HK-2 (cell line): ENCODE measurements at regions not wholly inside any gene's neighbourhood (a gene's known extent, or its start where the extent isn't known, plus 50 kb on each side); places are given as distances from the start of the nearest gene placed in this dataset.
"Not testable (repeated sequence)": the region's sequence is repeated elsewhere in the genome, so short reads cannot be mapped to it uniquely, and the experiment has no call there.

Experiments
- DNase-seq: peaks from one replicate; pipeline ENCODE4 v3.0.0-alpha.2; 2018; ENCODE audit not compliant: unreplicated experiment

DNA sequence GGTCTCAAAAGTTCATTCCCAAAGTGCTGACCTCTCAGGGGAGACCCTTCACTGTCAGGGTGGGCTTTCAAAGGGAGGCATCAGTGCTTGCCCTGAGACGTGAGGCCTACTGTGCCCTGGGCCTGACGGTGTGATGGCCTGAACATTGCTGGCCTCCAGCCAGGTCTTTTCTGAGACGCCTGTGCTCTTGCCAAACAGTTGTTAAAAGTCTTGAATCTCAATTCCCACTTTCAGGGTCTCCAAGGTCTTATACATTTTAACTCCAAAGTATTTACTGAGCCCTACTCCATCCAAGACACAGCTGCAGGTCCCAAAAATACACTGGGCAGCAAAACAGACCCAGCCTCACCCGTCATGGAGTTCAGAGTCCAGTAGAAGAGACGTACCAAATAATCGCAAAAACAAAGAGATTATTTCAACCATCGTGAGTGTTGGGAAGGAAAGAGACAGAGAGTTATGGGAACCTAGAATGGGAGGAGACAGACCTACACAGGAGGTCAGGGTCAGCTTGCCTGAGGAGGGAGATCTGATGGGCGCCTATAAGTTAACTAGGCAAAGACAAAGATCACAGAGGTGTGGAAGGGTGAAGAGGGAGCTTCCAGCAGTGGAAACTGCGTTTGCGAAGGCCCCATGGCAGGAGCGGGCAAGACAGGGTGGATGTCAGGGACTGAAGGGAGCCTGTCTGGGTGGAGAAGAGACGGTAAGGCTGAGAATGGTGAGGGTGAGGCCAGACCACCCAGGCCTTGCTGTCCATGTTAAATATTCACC, 446.3 kb downstream of the PREX1 start:
- no peak for DNase-seq

GRCh38 chr20:48380661-48381060, 447.1 kb downstream of the PREX1 start:
- DNase-seq, result no peak

DNA sequence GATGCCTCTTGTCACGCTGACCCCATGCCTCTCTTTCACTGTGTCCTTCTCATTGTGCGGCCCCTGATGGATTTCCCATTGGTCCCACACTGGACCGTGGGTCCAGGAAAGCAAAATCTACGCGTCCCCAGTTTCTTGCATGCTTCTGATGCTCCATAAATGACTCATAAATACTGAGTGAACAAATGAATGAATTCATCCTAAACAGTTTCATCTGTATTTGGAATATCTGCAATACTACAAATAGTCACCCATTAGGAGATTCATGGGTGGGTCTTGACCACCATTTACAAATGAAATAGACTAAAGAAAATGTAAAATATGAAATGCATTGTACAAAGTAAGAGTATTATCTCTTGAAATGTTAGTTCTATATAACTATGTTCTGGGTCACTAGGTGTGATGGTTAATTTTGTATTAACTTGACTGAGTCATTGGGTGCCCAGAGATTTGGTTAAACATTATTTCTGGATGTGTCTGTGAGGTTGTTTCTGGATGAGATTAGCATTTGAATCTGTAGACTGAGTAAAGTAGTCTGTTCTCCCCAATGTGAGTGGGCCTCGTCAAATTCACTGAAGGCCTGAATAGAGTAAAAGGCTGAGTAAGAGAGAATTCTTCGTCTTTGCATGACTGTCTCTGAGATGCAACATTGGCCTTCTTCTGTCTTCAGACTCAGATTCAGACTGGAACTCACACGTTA, 448.7 kb downstream of the PREX1 start:
- DNase-seq, result no peak

- DNase-seq, result no peak
Measured at GRCh38 chr20:48377940-48378339, 449.9 kb downstream of the PREX1 start.

DNA sequence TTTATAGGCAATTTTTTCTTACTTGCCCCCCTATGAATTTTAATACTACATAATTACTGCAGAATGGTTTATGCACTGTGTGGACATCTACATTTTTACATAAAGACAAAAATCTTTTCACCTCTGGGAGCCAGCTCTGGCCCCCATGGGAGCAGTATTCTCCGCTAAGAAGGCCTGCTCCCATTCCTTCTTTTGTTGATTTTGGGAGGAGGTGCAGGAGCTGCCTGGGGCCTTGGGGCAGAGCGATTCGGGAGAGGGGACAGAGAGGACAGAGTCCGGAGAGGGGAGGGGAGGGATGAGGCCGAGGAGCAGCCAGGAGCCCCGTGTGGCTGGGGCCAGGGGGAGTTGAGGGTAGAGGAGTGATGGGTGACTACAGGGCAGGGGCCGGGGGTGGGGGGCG, 452.0 kb downstream of the PREX1 start:
- no peak for DNase-seq

DNA sequence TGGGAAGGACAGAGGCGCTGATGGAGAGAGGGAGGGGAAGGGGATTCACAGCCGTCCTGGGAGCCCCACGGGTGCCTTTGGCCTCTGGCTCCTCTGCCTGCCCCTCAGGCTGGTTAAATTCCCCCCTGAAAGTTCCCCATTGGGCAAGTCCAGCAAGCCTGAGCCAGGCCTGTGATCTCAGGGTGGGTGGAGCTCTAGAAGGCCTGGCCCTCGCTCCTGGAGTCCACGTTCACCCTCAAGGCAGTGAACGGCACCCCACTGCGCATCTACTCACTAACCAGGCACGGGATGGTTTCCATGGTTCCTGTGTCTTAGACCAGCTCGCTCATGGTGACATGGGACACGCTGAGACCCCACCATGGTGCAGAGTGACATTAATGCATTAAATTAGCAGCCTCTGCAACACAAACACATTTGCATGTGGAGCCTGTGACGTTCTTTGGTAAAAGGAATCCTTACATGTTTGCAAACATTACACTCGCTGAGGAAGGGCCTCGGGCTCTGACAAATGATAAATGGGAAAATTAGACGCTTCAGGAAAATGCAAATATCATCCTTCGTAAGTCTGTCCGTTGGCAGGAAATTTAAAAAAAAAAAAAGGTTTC, 452.7 kb downstream of the PREX1 start:
- DNase-seq, result no peak

GRCh38 chr20:48374031-48374907, 453.5 kb downstream of the PREX1 start:
- not testable (repeated sequence) for DNase-seq

- DNase-seq, result no peak
Measured at GRCh38 chr20:48373555-48373934, 454.3 kb downstream of the PREX1 start.

DNA sequence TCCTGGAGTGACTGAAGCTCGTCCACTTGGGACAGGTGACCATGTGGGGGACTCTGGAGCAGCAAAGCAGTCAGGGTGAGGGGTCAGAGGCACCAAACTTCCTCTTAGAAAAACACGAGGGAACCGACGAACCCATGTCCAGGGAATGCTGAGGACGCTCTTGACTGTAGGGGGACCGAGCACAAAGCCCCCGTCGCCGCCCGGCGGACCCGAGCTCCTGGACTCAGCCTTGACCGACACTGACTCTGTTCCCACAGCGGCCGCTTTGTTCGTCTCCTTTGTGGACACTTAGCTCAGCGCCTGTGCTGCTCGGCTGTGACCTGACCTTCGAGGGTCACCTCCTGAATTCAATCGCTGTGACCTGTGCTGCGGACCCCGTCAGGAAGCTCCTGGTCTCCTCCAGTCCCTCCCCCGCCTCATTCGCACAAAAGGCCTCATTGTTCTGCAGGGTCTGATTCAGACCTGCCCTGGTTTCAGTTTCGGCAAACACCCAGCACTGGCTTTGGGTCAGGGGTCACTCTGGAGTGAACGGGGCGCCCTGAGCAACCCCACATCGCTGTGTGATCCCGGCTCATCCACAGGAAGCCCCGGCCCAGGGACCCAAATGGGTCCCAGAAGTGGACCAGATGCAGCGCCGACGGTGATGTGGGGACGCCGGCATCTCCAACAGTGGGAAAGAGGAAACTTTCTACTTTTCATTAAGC, 454.8 kb downstream of the PREX1 start:
- DNase-seq, result not testable (repeated sequence)

GRCh38 chr20:48371211-48371610, 456.6 kb downstream of the PREX1 start:
- no peak for DNase-seq

DNA sequence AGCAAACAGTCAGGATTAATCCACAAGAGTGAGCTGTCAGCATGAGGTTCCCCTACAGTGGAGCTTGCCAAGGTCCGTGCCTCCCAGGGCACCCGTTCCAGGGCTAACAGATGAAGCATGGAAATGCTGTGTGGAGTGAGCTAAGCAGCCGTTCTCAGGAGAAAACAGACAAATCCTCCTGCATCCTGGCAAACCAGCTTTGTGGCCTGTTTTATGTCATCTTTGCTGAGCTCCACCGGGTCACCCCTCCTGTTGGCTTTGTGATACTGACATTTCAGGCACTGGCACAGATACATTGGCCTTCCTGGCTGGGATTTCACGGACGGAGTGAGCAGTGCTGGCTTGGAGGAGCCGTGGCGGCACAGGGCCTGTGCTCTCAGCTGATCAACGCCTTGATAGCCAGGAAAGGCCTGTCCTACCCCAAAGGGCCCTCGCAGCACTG, 459.2 kb downstream of the PREX1 start:
- not testable (repeated sequence) for DNase-seq

DNA sequence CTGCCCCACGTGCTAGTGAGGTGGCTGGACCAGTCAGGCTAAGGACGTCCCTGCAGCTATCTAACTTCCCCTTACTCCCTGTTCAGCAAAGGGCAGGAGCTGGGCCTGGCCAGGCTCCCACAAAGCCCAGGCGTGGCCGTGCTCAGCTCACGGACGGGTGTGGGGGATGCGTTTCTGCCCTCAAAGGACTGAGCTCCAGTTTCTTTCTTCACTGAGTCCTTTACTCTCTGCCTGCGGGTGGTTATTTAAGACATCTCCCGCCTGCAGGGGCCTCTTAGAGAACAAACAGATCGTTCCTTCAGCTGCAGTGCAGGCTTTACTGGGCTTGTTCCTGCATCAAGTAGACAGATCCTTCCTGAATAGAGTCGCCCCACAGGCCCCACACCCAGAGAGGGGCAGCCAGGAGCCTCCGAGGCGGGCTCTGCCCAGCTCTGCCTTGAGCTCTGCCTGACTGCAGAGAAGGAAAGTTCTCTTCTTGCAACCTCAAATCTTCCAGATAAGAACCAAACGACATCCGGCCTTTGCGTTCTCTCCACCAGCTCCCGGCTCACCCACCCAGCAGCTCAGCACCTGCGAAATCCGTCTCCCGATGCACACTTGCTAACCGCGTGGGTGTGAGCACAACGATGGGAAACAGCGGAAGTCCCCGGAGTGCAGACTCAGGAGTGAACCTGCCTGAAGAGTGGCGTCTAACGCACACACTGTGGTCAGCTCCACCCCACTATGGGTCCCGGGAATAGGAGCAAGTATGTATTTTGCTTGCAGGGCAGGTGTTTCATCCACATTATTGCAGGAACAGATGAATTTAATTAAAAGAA, 460.0 kb downstream of the PREX1 start:
- not testable (repeated sequence) for DNase-seq

DNA sequence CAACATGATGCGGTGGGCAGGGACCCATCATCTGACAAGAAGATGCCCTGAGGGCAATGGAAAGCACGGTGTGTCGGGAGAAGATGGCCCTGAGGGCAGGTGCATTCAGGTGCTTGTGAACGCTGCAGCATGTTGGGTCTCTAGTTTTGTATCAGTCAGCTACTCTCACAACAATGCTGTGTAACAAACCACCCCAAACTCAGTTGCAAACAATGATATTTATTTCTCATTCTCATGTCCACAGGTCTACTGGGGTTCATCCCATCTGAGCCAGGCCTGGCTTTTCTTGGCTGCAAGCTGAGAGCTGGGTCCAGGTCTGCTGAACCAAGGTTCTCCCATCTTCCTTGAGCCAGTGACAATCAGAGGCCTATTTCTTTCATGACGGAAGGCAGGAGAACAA, 461.6 kb downstream of the PREX1 start:
- DNase-seq, result no peak

DNA sequence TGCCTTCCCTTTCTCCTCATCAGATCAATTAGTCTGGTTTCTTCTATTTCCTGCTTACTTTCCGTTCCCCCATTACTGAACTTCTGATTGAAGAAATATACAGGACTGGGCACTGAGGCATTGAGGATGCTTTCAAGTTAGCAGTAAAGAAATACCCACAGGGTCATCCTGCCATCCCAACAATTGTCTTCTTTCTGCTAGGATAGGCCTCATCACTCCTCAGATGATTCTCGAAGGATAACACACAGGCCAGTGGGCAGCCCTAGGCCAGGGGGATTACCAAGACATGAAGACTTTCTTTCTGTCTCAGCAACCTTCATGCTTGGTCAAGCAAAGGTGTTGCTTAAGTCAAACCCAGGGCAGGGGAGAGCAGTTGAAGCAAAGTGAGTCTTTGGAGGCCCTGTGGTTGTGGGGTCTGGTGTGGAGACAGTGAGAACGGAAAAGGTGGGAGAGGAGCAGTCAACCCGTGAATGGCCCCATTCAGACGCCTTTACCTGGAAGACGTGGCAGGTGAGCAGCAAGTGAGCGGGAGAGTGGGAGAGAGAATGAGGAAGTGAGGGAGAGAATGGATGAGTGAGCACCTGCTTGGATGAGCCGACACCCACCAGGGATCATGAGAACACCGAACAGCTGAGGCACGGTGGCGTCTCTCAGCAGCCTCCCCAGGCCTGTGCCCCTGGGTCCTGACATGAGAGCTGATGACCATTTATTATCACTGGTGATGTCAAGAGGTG, 462.9 kb downstream of the PREX1 start:
- DNase-seq, result no peak

DNA sequence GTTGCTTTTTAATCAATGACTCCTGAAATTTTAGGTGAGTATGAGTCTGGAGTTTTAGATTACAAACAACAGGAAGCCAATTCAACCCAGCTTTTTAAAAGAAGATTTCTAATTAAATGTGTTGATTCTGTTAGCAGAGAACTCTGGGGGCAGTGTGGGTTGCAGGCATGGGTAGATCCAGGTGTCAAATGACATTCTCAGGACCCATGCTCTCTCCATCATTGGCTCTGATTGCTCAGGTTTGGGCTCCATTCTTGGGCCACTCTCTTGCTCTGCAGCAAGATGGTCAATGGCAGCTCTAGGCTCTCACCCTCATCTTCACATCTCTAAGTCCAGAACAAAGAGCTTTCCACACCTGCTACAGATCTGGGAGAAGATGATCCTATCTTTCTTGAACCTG, 463.7 kb downstream of the PREX1 start:
- no peak for DNase-seq

DNA sequence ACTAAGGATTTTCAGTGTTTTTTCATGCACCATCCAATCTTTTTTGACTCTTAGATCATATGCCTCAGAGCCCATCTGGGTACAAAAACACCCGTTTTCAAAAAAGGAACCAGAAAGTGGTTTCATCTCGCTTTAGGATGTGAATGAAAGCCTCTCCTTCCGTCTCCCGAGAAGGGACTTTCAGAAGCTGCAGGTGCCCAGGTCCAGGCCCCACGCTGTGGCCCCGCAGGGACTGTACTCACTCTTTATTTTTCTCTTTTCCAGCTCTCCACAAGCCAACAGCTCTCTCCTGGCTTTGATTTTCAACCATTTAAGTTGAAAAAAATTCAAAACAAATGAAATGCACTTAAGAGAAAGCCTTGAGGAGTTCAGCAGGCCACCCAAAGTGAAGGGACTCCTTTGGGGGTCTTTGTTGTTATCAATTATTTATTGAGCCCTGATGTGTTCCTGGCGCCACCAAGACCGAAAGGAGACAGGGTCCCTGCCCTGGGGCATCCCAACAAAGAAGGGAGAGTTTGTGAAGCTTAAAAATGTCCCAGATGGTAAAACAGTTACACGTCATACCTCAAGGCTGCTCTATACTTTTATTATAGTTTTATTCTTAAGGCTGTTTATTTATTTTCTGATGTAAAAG, 467.3 kb downstream of the PREX1 start:
- DNase-seq, result no peak

DNA sequence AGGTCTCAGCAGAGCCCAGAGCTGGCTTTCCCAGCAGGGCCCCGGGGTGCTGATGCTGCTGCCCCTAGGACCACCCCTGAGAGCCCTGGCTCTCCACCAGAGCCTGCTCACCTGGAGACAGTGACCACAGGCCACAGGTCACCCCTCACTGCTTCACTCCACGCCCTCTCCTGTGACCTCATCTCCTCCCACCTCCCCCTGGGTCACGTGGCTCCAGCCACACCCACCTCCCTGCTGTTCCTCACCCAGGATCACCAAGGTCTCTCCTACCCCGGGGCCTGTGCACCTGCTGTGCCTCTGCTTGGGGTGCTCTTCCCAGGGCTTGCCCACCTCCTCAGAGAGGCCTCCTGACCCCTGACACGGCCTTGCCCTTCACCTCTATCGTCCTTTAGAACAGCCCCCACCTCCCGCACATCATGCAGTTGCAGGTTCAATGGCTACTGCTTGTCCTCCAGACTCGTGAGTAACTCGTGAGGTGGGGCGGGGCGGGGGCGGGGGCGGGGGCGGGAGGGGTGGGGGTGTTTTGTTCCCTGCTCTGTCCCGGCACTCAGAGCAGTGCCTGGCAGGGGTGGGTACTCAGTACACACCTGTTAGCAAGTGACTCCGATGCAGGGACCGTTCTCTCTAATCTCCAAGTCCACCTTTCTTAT, 468.0 kb downstream of the PREX1 start:
- no peak for DNase-seq

GRCh38 chr20:48359055-48359390, 468.8 kb downstream of the PREX1 start:
- not testable (repeated sequence) for DNase-seq
